Right renal cortex interstitium (tissue), 3 donors: ENCODE measurements at regions not wholly inside any gene's neighbourhood (a gene's known extent, or its start where the extent isn't known, plus 50 kb on each side); places are given as distances from the start of the nearest gene placed in this dataset.

Experiments
- DNase-seq, 3 donors: peaks; one replicate each; pipeline ENCODE4 v3.0.0-alpha.2; 2013; ENCODE audit warnings: low read depth in 3 of 3, low spot score in 2 of 3

DNA sequence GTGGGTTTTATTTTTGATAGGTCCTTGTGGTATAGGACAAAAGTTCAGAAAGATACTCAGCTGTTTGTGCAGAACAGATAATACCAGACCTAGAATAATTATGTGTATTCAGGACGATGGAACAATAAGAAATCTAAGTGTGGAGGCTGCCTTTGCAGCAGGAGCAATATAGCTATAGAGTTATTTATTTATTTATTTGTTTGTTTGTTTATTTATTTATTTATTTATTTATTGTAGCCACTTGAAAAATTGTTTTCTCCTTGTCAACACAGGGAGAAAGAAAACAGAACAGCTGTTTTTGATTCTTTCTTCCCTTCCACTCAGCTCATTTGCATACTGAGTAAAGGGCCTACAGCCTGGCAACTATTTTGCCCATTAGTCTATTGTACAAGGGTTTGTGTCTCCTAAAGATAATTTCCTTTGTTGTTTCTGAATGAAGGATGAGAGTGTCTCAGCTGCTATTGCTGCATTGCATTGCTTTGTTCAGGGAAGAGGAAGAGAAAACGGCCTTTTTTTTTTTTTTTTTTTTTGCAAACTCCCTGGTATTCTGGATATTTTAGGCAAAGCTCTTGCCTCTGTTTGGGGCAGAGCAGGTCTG is 56.0 kb upstream of the ESX1 start:
- no peak for DNase-seq

DNA sequence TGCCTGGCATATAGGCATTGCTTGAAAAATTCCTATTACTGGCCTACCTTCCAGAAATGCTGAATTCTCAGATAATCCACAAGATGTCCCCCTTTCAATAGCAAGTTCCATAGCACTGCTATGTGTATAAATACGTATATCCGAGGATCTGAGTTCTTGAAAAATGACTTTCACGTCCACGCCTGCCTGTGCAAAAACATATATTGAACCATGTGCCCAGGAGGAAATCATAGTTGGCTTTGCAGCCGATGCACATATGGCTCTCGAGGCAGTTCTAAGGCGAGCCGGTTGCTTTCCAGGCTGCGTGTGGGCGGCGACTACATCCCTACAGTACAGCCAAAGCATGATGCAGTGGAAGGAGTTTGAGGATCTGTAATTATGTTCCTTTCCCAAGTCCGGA is 55.4 kb upstream of the ESX1 start:
- DNase-seq = no peak

DNA sequence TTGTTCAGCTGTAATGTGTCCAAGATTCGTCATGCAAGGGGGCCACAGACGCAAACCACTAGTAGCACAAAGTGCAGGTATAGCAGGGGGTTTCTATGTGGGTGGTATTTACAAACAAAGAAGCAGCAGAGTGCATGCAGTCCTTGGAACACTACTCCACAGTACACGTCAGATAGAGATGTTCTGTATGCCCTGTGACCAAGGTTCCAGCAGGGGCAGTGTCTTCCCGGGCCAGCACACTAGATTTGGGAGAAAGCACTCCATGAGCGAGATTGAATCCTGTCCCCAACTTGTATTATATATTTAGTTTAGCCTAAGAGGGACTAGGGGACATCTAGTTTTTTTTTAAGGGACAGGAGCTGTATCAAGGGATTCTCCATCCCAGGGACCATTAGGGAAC is 54.4 kb upstream of the ESX1 start:
- no peak for DNase-seq

GRCh38 chrX:104307341-104307740 is 52.6 kb upstream of the ESX1 start:
- DNase-seq = no peak

DNA sequence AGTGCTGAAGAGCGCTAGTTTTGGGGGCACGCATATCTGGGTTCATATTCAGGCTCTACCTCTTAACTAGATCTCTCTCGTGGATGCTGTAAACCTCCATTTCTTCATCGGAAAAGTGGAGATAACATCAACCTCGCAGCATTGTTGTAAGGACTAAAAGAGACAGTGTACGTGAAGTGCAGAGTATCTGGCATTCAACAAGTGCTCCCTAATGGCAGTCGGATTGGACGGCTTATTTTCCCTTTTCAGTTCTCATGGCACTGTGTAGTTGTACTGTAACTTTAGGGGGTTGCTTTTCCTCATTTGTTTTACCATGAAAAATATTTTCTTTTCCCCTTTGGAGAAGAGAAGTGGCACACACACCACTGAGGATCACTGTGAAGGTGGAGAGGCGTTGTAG is 51.4 kb upstream of the ESX1 start:
- no peak for DNase-seq
